ENCODE measurements at regions not wholly inside any gene's neighbourhood (a gene's known extent, or its start where the extent isn't known, plus 50 kb on each side); places are given as distances from the start of the nearest gene placed in this dataset.

DNA sequence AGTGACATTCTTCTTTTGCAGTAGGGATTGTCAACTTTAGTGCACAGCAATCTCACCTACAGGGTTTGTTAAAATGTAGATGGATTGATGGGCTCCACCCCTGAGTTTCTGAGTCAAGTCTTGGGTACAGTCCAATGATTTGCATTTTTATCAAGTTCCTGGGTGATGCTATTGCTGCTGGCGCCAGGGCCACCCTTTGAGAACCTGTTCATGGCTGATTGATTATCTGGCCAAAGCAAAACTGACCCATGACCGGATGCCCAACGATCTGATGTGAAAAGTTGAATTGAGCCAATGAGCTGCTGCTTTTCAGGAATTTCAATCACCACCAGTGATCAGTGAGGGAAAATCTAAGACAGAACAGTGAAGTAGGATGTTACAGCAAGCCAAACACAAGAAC, 675.3 kb downstream of the TMEM182 start:
- Histone ChIP-seq H3K4me1 (replicated peaks in 1 of 4; ENCODE audit: control insufficient read depth in 3 of 4, insufficient read depth in 4 of 4, low read length in 3 of 4) (no peaks in the 10 kb centered on the region), H3K23me2 (ENCODE audit: low read depth, low read length) (no peaks in the 10 kb centered on the region), H2BK15ac (ENCODE audit: low read length) (no peak overlapping the region), H3K27me3 (replicated peaks in 1 of 4; ENCODE audit: control insufficient read depth in 3 of 4, extremely low read depth in 1 of 4, insufficient read depth in 3 of 4, low read length in 3 of 4) (no peaks in the 10 kb centered on the region), H3K56ac (replicated peaks; ENCODE audit: insufficient read length, low read depth, low read length) (no peak overlapping the region), H3K9me3 (ENCODE audit: insufficient read depth in 2 of 2, low read depth in 1 of 2, low read length in 1 of 2) (no peaks in the 10 kb centered on the region), H3K4ac (replicated peaks; ENCODE audit: insufficient read length, low read depth, low read length) (no peak overlapping the region), H3K14ac (ENCODE audit: insufficient read length) (no peak overlapping the region), H3K4me2 (ENCODE audit: insufficient read depth in 1 of 2, low read depth in 2 of 2, low read length in 2 of 2) (no peak overlapping the region), H2AFZ (ENCODE audit: low read length) (no peak overlapping the region), H2BK20ac (ENCODE audit: low read length) (no peak overlapping the region), H3K4me3 (ENCODE audit: extremely low read depth in 1 of 4, insufficient read depth in 2 of 4, low read depth in 3 of 4, low read length in 4 of 4) (no peak overlapping the region), H2AK5ac (ENCODE audit: low read depth, low read length) (no peak overlapping the region), H3K36me3 (ENCODE audit: control insufficient read depth in 2 of 4, insufficient read depth in 4 of 4, low read length in 3 of 4) (no peaks in the 10 kb centered on the region), H3K9ac (replicated peaks in 1 of 4; ENCODE audit: extremely low read depth in 1 of 4, low read depth in 3 of 4, low read length in 3 of 4) (no peak overlapping the region), H2BK12ac (ENCODE audit: low read depth, low read length) (no peak overlapping the region), H3K27ac (ENCODE audit: low read depth, low read length) (no peak overlapping the region), H2BK5ac (ENCODE audit: low read depth, low read length) (no peak overlapping the region), H3K79me1 (ENCODE audit: low read depth, low read length) (no peaks in the 10 kb centered on the region), H4K8ac (ENCODE audit: extremely low read depth, insufficient read depth, low read length) (no peak overlapping the region), H3K18ac (ENCODE audit: extremely low read depth, low read length) (no peak overlapping the region), H3K79me2 (ENCODE audit: control insufficient read depth in 1 of 2, insufficient read depth in 2 of 2, low read length in 2 of 2) (no peaks in the 10 kb centered on the region), H3K23ac (ENCODE audit: insufficient read length) (no peak overlapping the region), H4K5ac (ENCODE audit: insufficient read length, low read depth, low read length) (no peak overlapping the region), H2BK120ac (replicated peaks; ENCODE audit: low read depth, low read length) (no peak overlapping the region), H4K20me1 (replicated peaks in 1 of 2; ENCODE audit: control insufficient read depth in 1 of 2, insufficient read depth in 2 of 2, low read length in 2 of 2) (no peaks in the 10 kb centered on the region), H4K91ac (replicated peaks; ENCODE audit: insufficient read length, low read length) (no peak overlapping the region)
- FAIRE-seq (no peak), DNase-seq (ENCODE audit: low read depth in 1 of 2, low spot score in 2 of 2) (no peak)
- WGBS, 2 experiments (ENCODE audit: extremely low coverage in 1 of 2, insufficient coverage in 1 of 2, insufficient read length in 1 of 2, insufficient replicate concordance in 2 of 2, low coverage in 1 of 2, low lambda C conversion rate in 2 of 2, missing lambda C conversion rate in 1 of 2) = 98% methylated on average over 3 of the region's 3 CpGs; no CpG with 5 or more reads in 1 of the 2 experiments
- ChIA-PET CTCF (ENCODE audit: partially characterized antibody) (no interaction called here), POLR2A (ENCODE audit: partially characterized antibody) (no interaction called here)
- TF ChIP-seq, protein P1, sequence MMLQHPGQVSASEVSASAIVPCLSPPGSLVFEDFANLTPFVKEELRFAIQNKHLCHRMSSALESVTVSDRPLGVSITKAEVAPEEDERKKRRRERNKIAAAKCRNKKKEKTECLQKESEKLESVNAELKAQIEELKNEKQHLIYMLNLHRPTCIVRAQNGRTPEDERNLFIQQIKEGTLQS (IDR thresholded peaks at IDR 0.05; ENCODE audit: insufficient read depth, low read depth, low read length) = no peak
- no peak for TF ChIP-seq SAP30 (IDR thresholded peaks at IDR 0.05; ENCODE audit: insufficient read depth, insufficient replicate concordance, low read length)
- TF ChIP-seq CBX8 (IDR thresholded peaks at IDR 0.05; ENCODE audit: borderline replicate concordance, low read depth, low read length) = no peak
- TF ChIP-seq POLR2AphosphoS5 (IDR thresholded peaks at IDR 0.05; ENCODE audit: low read depth, low read length) = no peak
- no peak for TF ChIP-seq ZNF274 (IDR thresholded peaks at IDR 0.05; ENCODE audit: borderline replicate concordance, extremely low read depth, low read length)
- TF ChIP-seq RAD21 (IDR thresholded peaks at IDR 0.05 in 1 of 2, conservative IDR thresholded peaks at IDR 0.05 in 1 of 2; ENCODE audit: low read depth in 2 of 2, low read length in 2 of 2) = no peak
